WI38 (cell line): ENCODE measurements at regions not wholly inside any gene's neighbourhood (a gene's known extent, or its start where the extent isn't known, plus 50 kb on each side); places are given as distances from the start of the nearest gene placed in this dataset.

Experiments used
- H3K4me3 ChIP-seq: 2 replicates; pipeline ENCODE4 v1.5.1; 2011; ENCODE audit warnings: low read depth, mild to moderate bottlenecking, control low read depth, low read length
- TF ChIP-seq, protein P1 (sequence below): IDR thresholded peaks from 2 replicates; pipeline ENCODE4 v1.5.1; 2012; ENCODE audit warnings: low read depth, mild to moderate bottlenecking, control low read depth, low read length

DNA sequence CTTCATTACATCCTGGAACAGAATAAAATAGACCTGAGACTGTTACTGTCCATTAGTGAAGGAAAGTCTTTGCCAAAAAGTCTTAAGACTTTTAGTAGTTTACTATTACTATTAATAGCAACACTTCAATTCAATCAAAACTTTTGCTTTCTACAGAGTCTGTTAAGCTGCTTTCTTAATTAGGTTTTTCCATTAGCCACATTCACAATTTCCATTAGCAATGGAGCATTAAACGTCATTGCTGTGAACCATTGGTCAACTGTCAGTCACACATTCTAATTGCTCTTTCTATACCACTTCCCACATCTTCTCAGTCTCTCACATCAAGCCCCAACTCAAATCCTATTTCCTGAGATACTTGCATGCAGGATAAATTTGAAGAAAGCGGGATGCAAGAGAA is 736.6 kb upstream of the SORCS1 start:
- H3K4me3 ChIP-seq: no peak overlapping the region
- TF ChIP-seq, protein P1, sequence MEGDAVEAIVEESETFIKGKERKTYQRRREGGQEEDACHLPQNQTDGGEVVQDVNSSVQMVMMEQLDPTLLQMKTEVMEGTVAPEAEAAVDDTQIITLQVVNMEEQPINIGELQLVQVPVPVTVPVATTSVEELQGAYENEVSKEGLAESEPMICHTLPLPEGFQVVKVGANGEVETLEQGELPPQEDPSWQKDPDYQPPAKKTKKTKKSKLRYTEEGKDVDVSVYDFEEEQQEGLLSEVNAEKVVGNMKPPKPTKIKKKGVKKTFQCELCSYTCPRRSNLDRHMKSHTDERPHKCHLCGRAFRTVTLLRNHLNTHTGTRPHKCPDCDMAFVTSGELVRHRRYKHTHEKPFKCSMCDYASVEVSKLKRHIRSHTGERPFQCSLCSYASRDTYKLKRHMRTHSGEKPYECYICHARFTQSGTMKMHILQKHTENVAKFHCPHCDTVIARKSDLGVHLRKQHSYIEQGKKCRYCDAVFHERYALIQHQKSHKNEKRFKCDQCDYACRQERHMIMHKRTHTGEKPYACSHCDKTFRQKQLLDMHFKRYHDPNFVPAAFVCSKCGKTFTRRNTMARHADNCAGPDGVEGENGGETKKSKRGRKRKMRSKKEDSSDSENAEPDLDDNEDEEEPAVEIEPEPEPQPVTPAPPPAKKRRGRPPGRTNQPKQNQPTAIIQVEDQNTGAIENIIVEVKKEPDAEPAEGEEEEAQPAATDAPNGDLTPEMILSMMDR: no peak

DNA sequence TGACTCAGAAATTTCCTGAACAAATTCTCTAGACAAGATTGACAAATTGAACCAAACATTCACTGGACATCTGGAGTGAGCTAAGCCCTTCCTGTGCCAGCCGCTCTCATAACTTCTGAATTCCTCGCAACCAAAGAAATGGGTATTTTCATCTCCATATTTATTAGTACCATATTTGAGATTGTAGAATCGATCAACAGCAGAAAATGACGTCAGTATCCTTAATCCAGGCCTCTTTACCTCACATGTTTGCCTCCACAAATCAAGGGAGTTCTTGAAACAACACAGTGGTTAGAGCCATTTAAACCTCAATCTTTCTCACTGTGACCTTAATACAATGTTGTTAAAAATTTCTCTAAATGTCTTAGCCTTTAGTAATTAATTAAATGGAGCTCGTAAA is 735.6 kb upstream of the SORCS1 start:
- TF ChIP-seq, protein P1: no peak
- H3K4me3 ChIP-seq: no peak overlapping the region

DNA sequence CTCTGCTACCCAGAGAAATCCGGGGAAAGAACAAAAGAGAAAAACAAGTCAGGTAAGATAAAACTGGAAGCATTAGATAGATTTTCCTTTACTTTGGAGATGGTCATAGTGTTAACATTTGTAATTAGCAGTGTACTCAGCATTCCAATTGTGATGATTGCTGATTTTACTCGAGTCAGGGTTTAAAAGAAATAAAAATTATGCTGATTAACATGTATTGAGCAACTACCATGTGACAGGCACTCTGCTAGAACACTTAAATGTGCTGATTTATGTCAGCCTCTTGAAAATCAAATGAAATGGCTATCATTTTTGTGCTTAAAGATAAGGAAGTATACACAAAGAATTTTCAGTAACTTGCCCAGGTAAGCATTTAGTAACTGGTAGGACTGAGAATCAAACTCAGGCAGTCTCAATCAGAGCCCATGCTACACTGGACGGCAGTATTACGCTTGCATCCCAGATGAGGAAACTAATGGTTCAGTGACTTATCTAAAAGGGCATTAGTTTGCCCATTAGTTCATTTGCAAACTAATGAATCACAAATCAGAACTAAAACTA is 735.1 kb upstream of the SORCS1 start:
- TF ChIP-seq, protein P1: no peak
- no peak overlapping the region for H3K4me3 ChIP-seq

DNA sequence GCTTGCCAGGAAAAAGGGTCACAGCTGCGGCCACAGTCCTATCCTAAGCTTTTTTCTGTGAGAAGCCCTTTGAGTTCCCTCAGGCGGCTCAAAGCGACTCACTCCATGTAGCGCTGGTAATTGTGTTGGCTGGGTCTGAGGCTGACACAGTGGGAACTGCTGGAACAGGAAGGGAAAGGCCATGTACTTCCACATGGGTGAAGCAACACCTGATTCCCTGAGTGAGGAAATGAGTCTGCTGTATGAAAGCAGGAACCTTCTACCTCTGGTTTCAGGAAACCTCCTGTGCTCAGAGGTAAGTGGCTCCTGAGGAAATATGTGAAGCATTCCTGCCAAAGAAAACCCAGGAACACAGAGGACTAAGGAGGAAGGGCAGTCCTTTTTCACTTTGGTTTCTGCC is 734.6 kb upstream of the SORCS1 start:
- no peak overlapping the region for H3K4me3 ChIP-seq

DNA sequence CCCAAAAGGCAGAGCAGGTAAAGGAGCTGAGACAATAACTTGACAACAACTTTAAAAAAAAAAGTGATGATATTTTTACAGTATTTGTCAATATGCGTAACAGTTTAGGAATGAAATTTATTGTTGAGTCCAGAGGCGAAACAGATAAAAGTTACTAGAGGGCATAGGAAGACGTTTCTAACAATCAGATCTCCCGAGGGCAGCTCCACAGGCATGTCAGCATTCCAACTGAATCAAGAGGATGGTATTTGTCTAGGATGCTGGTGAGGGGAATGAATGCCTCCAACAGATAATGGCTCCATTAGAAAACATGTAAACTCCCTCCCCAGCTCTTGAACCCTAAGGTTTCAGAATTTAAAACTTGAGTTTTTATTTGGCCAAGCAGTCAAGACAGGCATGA is 733.9 kb upstream of the SORCS1 start:
- H3K4me3 ChIP-seq: no peak overlapping the region
- TF ChIP-seq, protein P1: no peak

More for the DNA sequence above, 734.6 kb upstream of the SORCS1 start:
- TF ChIP-seq, protein P1: no peak

DNA sequence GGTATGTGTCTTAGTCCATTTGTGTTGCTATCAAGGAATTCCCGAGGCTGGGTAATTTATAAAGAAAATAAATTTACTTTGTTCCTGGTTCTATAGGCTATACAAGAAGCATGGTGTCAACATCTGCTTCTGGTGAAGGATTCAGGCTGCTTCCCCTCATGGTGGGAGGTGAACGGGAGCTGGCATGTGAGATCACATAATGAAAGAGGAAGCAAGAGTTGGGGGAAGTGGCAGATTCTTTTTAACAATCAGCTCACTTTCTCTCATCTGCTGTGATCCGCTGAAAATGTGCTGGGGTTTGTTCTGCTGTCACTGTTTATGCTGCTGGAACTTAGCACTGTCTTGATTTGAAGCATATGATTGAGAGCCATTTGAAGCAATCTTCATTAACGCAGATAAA is 730.0 kb upstream of the SORCS1 start:
- TF ChIP-seq, protein P1: no peak
- H3K4me3 ChIP-seq: no peak overlapping the region

DNA sequence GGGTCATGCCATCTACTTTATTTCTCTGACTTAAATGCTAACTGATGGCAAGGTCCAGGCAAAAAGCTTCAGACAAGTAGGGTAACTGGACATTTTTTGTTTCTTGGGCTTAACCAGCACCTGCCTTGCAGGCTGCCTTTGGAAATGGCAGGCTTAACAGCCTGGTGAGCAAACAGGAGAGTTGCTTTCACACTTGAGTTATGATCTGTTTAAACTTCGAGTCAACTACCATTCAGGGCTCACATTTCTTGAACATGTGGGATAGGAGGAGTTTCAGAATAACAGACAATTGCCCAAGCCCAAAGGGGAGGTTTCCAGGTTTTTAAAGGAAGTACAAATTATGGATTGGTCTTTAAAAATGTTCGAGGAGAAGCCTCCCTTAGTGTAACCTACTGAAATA is 724.6 kb upstream of the SORCS1 start:
- TF ChIP-seq, protein P1: no peak
- H3K4me3 ChIP-seq: no peak overlapping the region
